ENCODE measurements at regions not wholly inside any gene's neighbourhood (a gene's known extent, or its start where the extent isn't known, plus 50 kb on each side); places are given as distances from the start of the nearest gene placed in this dataset.

- no peak overlapping the region for H3K4me3 ChIP-seq
- no peak overlapping the region for H3K27ac ChIP-seq
- intact Hi-C loops (cut with DNase I; ENCODE audit: low total_unique reads): no loop called here
- no peak for DNase-seq (ENCODE audit: low spot score in 2 of 2)
- no peaks in the 10 kb centered on the region for H3K9me3 ChIP-seq
- TF ChIP-seq POLR2A (IDR thresholded peaks at IDR 0.05) (no peak), CTCF (IDR thresholded peaks at IDR 0.05) (no peak), POLR2AphosphoS5 (IDR thresholded peaks at IDR 0.05) (no peak)
- no peaks in the 10 kb centered on the region for H3K27me3 ChIP-seq
- H3K36me3 ChIP-seq: no peaks in the 10 kb centered on the region
- H3K4me1 ChIP-seq: no peaks in the 10 kb centered on the region
Observed at GRCh38 chr5:57592236-57592635, 109.6 kb upstream of the ACTBL2 start.

GRCh38 chr5:57586649-57587048, 104.0 kb upstream of the ACTBL2 start:
- TF ChIP-seq POLR2AphosphoS5 (IDR thresholded peaks at IDR 0.05) (peak in 1 of 3 donors; percentile 14), POLR2A (IDR thresholded peaks at IDR 0.05) (no peak), CTCF (IDR thresholded peaks at IDR 0.05) (no peak)
- no peak for DNase-seq (ENCODE audit: low spot score in 2 of 2)
- Histone ChIP-seq H3K9me3 (no peaks in the 10 kb centered on the region), H3K4me1 (no peaks in the 10 kb centered on the region), H3K27ac (no peak overlapping the region), H3K4me3 (no peak overlapping the region), H3K36me3 (no peaks in the 10 kb centered on the region), H3K27me3 (no peaks in the 10 kb centered on the region)
- intact Hi-C loops (cut with DNase I; ENCODE audit: low total_unique reads): no loop called here

GRCh38 chr5:57582578-57583070, 100.0 kb upstream of the ACTBL2 start:
- no peak for DNase-seq (ENCODE audit: low spot score in 2 of 2)
- Histone ChIP-seq H3K4me1 (no peaks in the 10 kb centered on the region), H3K27me3 (no peaks in the 10 kb centered on the region), H3K27ac (no peak overlapping the region), H3K4me3 (no peak overlapping the region), H3K9me3 (no peaks in the 10 kb centered on the region), H3K36me3 (no peaks in the 10 kb centered on the region)
- TF ChIP-seq CTCF (IDR thresholded peaks at IDR 0.05) (no peak), POLR2AphosphoS5 (IDR thresholded peaks at IDR 0.05) (no peak), POLR2A (IDR thresholded peaks at IDR 0.05) (no peak)
- intact Hi-C loops (cut with DNase I; ENCODE audit: low total_unique reads): no loop called here

GRCh38 chr5:57581772-57582171, 99.2 kb upstream of the ACTBL2 start:
- no peak for TF ChIP-seq POLR2AphosphoS5 (IDR thresholded peaks at IDR 0.05)
- no peak for TF ChIP-seq CTCF (IDR thresholded peaks at IDR 0.05)
- TF ChIP-seq POLR2A (IDR thresholded peaks at IDR 0.05): no peak
- peak overlapping the region; percentile 22 to 41 for H3K27ac ChIP-seq

GRCh38 chr5:57581222-57581621, 98.6 kb upstream of the ACTBL2 start:
- no peak for TF ChIP-seq POLR2AphosphoS5 (IDR thresholded peaks at IDR 0.05)
- no peak for TF ChIP-seq CTCF (IDR thresholded peaks at IDR 0.05)
- TF ChIP-seq POLR2A (IDR thresholded peaks at IDR 0.05): no peak
- peak overlapping the region; percentile 22 to 41 for H3K27ac ChIP-seq
- intact Hi-C loops (cut with DNase I; ENCODE audit: low total_unique reads): no loop called here
- H3K9me3 ChIP-seq: no peaks in the 10 kb centered on the region
- no peaks in the 10 kb centered on the region for H3K4me1 ChIP-seq
- no peak for DNase-seq (ENCODE audit: low spot score in 2 of 2)
- H3K4me3 ChIP-seq: no peak overlapping the region
- no peaks in the 10 kb centered on the region for H3K36me3 ChIP-seq
- no peaks in the 10 kb centered on the region for H3K27me3 ChIP-seq

More at GRCh38 chr5:57581772-57582171, 99.2 kb upstream of the ACTBL2 start:
- Histone ChIP-seq H3K27me3 (no peaks in the 10 kb centered on the region), H3K4me3 (no peak overlapping the region), H3K4me1 (no peaks in the 10 kb centered on the region), H3K9me3 (no peaks in the 10 kb centered on the region), H3K36me3 (no peaks in the 10 kb centered on the region)
- DNase-seq (ENCODE audit: low spot score in 2 of 2): no peak
- intact Hi-C loops (cut with DNase I; ENCODE audit: low total_unique reads): no loop called here

Data from breast epithelium (tissue), 4 donors.